HG03196 (cell line): ENCODE measurements at regions not wholly inside any gene's neighbourhood (a gene's known extent, or its start where the extent isn't known, plus 50 kb on each side); places are given as distances from the start of the nearest gene placed in this dataset.

Experiments used
- ATAC-seq: cut with Tn5 transposase; IDR thresholded peaks from one replicate; pipeline ENCODE4 v1.9.1; 2021; ENCODE audit not compliant: unreplicated experiment

DNA sequence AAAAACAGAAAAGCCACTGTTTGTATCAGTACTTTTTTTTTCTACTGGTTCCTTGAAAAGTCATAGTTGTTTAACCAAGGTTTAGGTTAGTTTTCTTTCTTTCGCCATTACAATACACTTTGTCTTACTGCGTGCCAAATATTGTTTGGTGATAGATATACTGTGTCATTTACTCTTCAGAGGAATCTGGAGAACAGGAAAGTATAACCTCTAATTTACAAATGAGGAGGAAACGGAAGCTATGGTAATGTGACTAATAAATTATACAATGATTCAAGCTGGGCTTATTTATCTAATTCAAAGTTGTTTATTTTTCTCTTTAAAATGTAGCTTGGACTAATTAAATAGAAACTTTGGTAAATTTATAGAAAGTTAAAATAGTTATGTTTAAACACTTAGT, 96.2 kb upstream of the ROBO2 start:
- ATAC-seq = no peak

DNA sequence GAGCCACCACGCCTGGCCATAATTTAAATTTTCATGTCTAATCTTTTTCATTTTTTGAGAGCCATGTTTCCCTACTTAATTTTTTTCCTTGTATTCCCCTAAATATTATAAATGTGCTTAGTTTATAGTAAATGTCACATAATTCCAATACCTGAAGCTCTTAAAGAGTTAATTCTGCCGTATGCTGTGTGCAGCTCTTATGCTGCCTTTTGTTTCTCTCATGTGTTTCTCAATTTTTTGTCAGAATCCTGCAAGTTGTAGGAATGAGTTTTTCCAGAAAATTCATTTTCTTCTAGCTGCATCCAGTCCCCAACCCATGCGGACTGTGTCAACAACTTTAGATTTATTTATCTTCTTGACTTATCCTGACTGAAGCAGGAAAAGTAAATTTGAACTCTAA, 90.9 kb upstream of the ROBO2 start:
- ATAC-seq = no peak

DNA sequence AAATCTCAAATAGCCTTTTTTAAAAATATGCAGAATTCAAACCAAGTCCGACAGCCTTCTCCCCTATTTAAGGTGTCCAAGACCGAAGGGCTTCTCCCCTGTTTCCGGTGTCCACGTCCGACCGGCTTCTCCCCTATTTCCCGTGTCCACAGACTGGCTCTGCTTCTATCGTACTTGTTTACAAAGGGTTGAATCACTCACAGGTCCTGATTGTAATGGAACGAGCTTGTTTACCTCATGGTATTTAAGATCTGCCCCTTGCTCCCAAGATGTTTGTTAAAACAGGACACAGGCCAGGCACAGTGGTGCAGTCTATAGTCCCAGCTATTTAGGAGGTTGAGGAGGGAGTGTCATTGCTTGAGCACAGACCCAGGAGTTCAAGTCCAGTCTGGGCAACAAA, 90.4 kb upstream of the ROBO2 start:
- no peak for ATAC-seq

DNA sequence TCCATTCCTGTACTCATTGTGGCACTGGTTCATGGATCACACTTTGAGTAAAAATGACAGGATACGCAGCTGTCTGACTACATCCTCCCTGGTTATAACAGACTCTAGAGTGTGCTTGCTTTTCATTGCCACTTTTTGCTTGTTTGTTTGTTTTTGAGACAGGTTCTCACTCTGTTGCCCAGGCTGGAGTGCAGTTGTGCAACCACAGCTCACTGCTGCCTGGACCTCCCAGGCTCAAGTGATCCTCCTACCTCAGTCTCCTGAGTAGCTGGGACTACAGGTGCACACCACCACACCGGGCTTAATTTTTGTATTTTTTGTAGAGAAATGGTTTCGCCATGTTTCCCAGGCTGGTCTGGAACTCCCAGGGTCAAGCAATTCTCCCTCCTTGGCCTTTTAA, 89.3 kb upstream of the ROBO2 start:
- ATAC-seq = no peak

DNA sequence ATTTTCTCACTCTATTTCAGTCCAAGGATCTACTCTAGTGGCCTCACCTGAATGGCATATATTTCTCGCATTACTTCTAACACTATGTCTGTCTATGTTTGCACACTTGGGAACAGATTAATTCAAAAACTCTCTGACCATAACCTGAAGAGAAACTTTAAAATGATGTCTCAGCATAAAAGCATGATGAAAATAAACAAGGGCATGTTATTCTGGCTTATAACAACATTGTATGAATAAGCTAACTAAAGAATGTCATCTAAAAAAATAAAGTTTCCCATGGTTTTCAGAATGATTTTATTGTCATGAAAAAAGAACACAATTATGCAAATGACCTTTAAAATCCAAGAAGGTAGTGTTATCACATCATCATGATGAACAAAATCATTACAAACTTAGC, 85.5 kb upstream of the ROBO2 start:
- ATAC-seq = no peak

DNA sequence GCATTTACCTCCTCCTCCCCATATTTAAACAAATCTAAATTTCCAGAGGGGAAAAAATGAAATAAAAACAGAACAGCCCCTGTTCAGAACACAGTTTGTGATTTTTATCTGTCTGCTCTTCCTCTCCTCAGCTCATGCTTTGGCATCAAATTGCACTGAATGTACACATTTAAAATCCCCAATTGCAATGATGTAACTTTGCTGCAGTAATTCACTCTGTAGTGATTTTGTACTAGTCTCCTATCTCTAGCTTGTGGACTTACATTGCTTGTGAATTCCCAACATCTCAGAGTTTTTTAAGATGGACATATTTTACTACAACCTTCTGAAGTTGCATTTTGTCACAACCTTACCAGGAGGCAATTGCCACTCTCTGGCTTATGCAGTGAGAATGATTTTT, 81.6 kb upstream of the ROBO2 start:
- ATAC-seq = no peak

DNA sequence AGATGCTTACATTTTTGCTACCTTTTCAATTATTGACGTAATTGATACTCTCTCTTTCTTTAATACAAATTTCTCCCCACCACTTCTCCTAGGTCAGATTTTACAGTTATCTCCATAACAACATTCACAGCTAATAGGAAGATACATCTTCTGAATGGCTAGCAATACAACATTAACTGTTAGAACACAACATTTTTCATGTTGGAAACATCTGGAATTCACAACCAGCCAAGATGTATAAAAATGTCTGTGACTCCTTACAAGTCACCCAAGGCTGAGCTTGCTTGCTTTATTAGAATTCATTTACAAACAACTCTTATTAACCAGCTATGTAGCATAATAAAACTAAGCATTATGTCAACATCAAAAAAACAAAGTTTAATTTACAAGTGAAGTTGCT, 81.0 kb upstream of the ROBO2 start:
- ATAC-seq = no peak

DNA sequence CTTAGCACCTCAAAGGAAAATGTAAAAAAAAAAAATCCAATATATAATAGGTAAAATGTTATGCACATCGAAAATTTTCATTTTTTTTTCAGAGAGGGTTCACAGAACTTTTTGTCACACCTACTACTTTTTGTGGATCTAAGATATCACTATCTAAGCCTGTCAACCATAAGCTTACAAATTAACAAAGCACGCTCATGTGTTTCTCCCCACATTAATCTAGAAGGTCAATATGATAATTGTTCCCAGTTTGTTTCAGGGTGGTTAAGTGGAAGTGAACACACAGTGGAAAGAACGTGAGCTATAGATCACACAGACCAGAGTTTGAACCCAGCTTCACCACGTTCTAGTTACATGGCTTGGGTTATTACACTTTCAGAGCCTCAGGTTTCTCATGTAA, 78.6 kb upstream of the ROBO2 start:
- ATAC-seq = no peak

DNA sequence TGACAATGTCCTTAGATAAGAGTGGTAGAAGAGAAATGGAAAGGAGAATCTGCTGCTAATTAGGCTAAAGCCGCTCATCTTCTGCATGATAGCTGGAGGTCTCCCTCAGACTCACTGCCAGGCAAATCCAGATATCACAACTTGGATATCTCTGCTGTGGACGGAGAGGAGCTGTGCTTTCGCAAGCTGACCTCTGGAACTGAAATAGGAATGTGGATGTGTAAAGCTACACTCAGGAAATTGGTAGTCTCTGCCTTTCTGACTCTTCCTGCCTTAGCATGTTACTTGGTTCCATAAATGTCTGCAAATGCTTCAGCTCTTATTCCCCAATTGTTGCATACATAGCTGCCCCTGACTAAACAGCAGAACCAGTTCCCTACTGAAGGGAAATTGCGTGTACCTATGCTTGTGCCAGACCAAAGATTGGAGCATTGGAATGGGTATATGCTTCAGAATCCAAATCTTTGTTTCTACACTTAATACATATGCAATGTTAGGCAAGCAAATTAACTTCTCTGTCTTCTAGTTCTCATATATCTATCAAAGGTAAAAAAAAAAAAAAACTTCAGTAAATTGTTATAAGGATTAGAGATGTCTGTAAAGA, 74.7 kb upstream of the ROBO2 start:
- no peak for ATAC-seq

DNA sequence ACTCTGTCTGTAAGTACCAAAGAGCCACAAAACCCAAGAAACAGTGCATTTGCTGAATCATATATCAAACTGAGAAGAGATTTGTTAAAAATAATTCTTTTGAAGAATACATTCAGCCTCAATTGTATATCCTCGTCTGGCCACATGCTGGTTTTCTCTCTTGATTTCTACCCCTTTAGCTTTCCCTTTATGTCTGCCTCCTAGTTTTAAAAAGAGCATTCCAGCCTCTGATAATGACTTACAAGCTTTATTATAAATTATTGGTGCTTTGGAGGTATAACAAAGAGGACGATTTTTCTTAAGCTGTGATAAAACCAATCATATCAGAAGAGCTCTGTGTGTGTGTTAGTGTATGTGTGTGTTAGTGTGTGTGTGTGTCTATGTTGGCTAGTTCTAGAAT, 70.4 kb upstream of the ROBO2 start:
- ATAC-seq = no peak

DNA sequence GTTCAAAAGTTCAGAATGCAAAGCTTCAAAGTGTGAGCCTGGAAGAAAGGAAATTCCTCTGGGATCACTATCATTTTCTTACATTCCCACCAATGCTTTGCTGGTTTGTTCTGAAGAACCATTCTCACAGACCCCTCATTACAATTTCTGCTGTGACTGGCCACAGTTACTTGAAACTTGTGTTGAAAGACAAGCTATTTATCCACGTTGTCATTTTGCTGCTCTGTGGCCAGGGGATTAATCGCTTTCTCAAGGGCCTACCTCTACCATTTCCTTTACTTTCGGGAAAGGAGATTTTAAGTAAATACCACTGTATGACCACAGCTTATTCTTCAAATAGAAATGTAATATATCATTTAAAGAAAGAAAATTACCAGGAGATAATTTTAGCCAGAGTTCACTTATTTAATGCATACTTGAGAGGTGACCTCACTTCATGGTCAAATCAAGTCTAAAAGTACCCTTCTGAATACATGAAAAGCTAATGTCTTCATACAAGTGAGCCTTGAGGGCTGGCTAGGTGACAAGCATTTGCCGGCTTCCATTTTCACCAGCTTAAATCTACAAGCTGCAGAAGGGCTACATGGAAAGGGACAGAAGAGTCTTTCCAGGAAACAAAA, 69.8 kb upstream of the ROBO2 start:
- ATAC-seq = no peak

DNA sequence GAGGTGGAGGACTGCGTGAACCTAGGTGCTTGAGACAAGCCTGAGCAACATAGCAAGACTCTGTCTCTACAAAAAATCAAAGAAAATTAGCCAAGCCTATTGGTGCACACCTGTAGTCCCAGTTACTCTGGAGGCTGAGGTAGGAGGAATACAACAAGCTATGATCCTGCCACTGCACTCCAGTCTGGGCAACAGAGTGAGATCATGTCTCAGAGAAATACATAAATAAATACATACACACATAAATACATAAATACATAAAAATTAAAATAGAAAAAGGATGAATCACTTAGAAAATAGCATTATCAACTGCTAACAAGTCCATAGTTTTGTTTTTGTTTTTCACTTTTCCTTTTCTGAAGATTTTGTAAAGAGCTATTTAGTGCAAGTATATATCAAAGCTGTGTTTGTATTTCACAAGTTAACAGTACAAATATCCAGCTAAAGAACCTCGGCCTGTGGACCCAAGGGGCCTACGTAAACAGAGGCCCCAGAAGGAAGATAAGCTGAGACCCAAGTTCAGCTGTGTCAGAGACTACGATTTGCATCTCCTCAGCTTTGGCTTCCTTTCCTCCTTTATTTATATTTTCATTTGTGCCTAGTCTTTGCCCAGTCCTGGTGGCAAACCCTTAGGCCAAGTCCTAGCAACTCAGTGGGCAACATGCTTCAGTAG, 67.1 kb upstream of the ROBO2 start:
- ATAC-seq = no peak

DNA sequence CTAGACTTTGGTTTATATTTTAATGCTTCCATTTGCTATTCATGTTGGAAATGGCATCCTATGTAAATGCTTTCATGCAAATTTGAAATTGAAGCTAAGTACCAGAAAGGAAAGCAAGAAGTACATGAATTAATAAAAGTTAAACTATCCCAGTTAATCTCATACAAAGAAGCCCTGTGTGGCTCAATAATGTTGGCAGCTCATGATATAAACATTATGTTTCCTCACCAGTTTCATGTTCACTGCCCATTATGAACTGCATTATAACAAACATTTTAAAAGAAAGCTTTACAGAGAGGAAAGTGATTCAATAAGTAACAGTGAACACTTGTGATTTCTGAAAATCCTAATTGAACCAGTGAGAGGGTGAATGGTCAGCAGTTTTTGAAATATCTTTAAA, 62.9 kb upstream of the ROBO2 start:
- no peak for ATAC-seq

DNA sequence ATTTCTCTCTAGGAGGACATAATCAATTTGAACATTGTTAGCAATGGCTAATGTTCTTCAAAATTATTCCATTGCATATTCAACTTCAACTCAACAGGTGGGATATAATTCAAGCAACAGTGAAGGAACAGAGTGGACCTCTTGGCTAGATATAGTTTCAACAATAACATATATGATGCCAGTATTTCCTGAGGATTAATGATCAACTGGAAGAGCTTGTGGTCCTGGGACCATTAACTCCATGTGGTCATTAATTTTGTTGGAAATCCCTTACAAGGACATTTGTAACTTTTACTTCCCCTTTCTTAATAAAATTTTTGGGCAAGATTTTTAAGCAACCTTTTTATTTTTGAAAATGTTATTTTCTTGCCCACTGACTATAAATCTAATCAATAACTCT, 54.3 kb upstream of the ROBO2 start:
- ATAC-seq = no peak

DNA sequence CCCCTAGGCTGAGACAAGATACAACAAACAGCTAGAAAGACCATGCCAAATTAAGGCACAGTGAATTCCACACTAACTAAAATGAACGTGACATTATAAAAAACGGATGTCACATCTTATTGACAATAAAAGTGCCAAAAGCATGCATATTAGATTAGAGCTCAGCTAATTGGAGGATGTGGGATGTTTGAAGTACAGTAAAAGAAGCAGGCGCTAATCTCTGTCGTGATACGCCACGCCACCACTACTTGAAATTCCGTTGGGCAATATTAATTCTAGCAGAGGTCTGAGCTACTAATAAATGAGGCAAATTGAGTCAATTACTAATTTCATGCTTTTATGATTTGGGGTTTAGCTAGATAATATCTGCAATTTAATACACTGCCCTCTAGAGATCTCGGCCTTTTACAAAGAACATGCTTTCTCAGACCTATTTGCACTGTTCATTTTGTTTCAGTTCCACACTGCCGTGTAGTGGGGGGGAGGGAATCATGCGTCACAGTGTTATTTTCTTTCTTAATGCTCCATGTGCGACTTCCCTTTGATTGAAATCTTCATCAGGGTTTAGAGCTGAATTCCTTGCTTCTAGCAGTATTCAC, 52.9 kb upstream of the ROBO2 start:
- ATAC-seq = no peak
